ENCODE measurements at regions not wholly inside any gene's neighbourhood (a gene's known extent, or its start where the extent isn't known, plus 50 kb on each side); places are given as distances from the start of the nearest gene placed in this dataset.
A peak's percentile ranks its signal among the peaks of the same experiment; 100 is the strongest.

DNA sequence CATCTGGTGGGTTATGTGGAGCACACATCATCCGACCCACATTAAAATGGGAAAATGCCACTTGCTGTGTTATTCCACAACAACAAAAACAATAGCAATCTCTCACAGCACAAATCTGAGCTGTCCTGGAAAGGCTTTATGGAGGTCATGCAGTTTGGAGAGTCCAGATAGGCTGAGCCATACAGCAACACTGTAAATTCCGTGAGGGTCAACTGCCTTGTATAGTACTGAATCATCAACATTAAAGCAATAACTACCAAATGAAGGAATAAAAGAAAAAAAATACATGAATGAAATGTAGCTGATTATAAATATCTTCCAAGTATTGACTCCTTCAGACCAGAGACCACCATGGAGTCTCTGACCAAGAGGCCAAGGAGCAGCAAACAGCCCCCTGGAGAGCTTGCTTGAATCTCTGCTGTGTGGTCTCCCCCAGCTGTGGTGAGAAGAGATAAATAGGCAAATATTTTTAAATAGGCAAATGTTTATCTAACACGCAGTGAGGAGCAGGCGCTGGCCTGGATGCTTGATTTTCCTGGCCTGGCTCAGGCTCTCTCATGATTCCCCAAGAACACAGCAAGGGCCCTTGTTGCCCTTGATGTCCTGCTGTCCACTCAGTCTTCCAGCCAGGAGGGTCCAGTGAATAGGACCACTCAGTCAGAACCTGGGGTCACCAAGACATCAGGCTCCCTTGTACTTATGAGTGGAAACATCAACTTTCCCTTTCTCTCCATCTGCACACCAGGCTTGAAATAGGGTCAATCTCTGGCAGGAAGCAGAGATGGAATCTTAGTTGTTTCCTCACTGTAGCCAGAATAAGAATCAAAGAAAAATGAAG, 1021.3 kb downstream of the XPNPEP1 start:
- H3K9me3 ChIP-seq, result no peaks in the 10 kb centered on the region
- H3K4me1 ChIP-seq, result no peaks in the 10 kb centered on the region
- H3K27ac ChIP-seq, result peak overlapping the region in 1 of 2 donors; percentile 40
- H3K4me3 ChIP-seq, result no peak overlapping the region
- no peak for DNase-seq
- no peak for TF ChIP-seq POLR2A (IDR thresholded peaks at IDR 0.05)
- TF ChIP-seq, protein P1, sequence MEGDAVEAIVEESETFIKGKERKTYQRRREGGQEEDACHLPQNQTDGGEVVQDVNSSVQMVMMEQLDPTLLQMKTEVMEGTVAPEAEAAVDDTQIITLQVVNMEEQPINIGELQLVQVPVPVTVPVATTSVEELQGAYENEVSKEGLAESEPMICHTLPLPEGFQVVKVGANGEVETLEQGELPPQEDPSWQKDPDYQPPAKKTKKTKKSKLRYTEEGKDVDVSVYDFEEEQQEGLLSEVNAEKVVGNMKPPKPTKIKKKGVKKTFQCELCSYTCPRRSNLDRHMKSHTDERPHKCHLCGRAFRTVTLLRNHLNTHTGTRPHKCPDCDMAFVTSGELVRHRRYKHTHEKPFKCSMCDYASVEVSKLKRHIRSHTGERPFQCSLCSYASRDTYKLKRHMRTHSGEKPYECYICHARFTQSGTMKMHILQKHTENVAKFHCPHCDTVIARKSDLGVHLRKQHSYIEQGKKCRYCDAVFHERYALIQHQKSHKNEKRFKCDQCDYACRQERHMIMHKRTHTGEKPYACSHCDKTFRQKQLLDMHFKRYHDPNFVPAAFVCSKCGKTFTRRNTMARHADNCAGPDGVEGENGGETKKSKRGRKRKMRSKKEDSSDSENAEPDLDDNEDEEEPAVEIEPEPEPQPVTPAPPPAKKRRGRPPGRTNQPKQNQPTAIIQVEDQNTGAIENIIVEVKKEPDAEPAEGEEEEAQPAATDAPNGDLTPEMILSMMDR (IDR thresholded peaks at IDR 0.05), result no peak
- no peaks in the 10 kb centered on the region for H3K36me3 ChIP-seq
- no peaks in the 10 kb centered on the region for H3K27me3 ChIP-seq
- intact Hi-C loops (cut with DNase I; ENCODE audit: low total_unique reads), result no loop called here

DNA sequence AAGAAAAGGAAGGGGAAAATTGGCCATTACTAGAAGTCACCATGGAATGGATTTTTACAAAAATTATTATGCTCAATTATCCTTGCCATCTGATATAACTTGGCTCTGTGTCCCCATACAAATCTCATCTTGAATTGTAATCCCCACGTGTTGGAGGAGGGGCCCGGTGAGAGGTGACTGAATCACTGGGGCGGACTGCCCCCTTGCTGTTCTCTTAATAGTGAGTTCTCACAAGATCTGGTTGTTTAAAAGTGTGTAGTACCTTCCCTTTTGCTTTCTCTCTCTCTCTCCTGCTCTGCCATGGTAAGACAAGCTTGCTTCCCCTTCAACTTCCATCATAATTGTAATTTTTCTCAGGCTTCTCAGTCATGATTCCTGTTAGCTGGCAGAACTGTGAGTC, 1023.6 kb downstream of the XPNPEP1 start:
- Histone ChIP-seq H3K4me3 (no peak overlapping the region), H3K9me3 (no peaks in the 10 kb centered on the region), H3K4me1 (no peaks in the 10 kb centered on the region), H3K27ac (no peak overlapping the region), H3K36me3 (no peaks in the 10 kb centered on the region), H3K27me3 (no peaks in the 10 kb centered on the region)
- intact Hi-C loops (cut with DNase I; ENCODE audit: low total_unique reads), result no loop called here
- no peak for TF ChIP-seq POLR2A (IDR thresholded peaks at IDR 0.05)
- TF ChIP-seq, protein P1 (IDR thresholded peaks at IDR 0.05), result no peak
- no peak for DNase-seq

DNA sequence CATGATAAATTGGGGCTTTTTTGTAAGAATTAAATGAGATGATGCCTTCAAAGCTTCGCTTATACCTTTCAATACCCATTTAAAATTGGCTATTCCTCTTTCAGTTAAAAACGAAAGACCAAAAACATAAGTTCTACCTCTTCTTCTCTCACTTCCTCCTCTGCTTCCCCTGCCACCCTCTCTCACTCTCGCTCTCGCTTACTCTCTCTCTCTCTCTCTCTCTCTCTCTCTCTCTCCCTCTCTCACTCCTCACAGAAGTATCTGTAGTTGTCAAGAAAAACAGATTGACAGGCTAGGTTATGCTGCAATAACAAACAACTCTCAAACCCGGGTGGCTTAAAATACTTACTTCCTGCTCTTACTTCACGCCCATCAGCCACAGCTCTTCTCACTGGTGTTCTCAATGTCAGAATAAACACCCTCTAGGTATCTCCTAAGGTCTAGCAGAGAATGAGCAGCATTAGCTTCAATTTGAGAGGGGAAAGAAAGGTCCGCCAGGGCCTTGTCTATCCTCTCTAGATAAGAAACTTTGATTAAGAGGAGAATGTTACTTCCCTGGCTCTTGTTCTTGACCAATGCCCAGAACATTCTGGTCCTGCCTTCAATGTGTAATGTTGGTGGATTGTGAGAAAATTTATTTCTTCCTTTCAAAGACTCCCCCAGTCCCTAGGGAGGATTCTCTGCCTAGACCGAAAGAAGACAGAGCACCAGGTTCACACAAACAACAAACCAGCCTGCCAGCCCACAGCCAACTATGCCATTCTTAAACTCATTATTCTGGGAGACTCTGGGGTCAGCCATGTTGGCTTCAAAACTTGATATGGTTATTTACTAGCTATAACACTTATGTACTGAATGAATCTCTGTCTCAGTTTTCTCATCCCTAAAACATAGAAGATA, 1028.7 kb downstream of the XPNPEP1 start:
- peak; percentile 22 to 32 for DNase-seq
- no peak overlapping the region for H3K4me3 ChIP-seq
- no peaks in the 10 kb centered on the region for H3K27me3 ChIP-seq
- H3K9me3 ChIP-seq, result no peaks in the 10 kb centered on the region
- no peaks in the 10 kb centered on the region for H3K36me3 ChIP-seq
- H3K4me1 ChIP-seq, result no peaks in the 10 kb centered on the region
- TF ChIP-seq, protein P1 (IDR thresholded peaks at IDR 0.05), result no peak
- no peak for TF ChIP-seq POLR2A (IDR thresholded peaks at IDR 0.05)
- H3K27ac ChIP-seq, result peak overlapping the region in 1 of 2 donors; percentile 47
- intact Hi-C loops (cut with DNase I; ENCODE audit: low total_unique reads), result no loop called here

DNA sequence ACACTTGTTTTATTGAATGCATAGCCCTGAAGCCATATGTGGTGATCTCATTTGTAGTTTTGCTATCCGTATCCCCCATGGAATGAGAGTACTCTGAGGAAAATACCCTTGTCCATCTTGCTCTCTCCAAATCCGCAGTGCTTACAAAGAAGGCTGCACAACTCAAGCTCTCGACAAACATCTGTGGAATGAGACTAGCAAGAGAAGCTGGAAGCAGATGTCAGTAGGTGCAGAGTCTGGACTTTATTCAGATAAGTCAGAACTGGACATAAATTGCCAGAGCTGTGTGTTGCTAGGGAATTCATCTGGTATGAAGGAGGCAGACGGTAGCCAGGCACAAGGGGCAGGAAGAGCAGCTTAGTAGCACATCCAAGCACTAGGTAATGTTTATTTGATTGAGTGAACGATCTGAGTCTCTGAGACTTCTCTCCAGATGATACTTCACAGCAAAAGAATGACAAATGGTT, 1046.2 kb downstream of the XPNPEP1 start:
- no peaks in the 10 kb centered on the region for H3K4me1 ChIP-seq
- no peak for DNase-seq
- intact Hi-C loops (cut with DNase I; ENCODE audit: low total_unique reads), result no loop called here

More for the DNA sequence above, 1046.2 kb downstream of the XPNPEP1 start:
- no peaks in the 10 kb centered on the region for H3K36me3 ChIP-seq
- TF ChIP-seq, protein P1 (IDR thresholded peaks at IDR 0.05), result no peak
- TF ChIP-seq POLR2A (IDR thresholded peaks at IDR 0.05), result no peak
- H3K27ac ChIP-seq, result peak overlapping the region in 1 of 2 donors; percentile 30
- H3K4me3 ChIP-seq, result no peak overlapping the region
- H3K9me3 ChIP-seq, result no peaks in the 10 kb centered on the region
- no peaks in the 10 kb centered on the region for H3K27me3 ChIP-seq

Data from uterus (tissue), 3 donors.